Stomach (tissue), 8 donors: ENCODE measurements at regions not wholly inside any gene's neighbourhood (a gene's known extent, or its start where the extent isn't known, plus 50 kb on each side); places are given as distances from the start of the nearest gene placed in this dataset.

ENCODE experiments used
- DNase-seq, 2 donors: peaks; one replicate each; pipeline versions ENCODE4 v3.0.0 to v3.0.0-alpha.2; 2013 to 2019
- H3K27ac ChIP-seq, 5 donors: fragments of 200-600 bp in 4 of 5; sonication (generic) in 4 of 5; one replicate each; pipeline ENCODE4 v1.5.1; 2013 to 2019; ENCODE audit warnings: mild to moderate bottlenecking in 1 of 5, moderate library complexity in 1 of 5
- H3K27me3 ChIP-seq, 3 donors: fragments of 200-600 bp; sonication (generic); one replicate each; pipeline ENCODE4 v1.5.1; 2017 to 2019; ENCODE audit warnings: mixed run types in 1 of 3
- H3K36me3 ChIP-seq, 4 donors: fragments of 200-600 bp; sonication (generic); 1 replicate in 3 of 4; 2 replicates in 1 of 4; pipeline ENCODE4 v1.5.1; 2016 to 2019
- H3K4me1 ChIP-seq, 4 donors: fragments of 200-600 bp; sonication (generic); one replicate each; pipeline ENCODE4 v1.5.1; 2016 to 2019
- H3K4me3 ChIP-seq, 4 donors: fragments of 200-600 bp; sonication (generic) in 3 of 4; one replicate each; pipeline ENCODE4 v1.5.1; 2016 to 2019; ENCODE audit warnings: mild to moderate bottlenecking in 1 of 4
- H3K9me3 ChIP-seq, 4 donors: fragments of 200-600 bp; sonication (generic); one replicate each; pipeline ENCODE4 v1.5.1; 2016 to 2019
- CTCF ChIP-seq, 7 experiments: fragments of 450-650 bp in 4 of 7; fragments of 200-600 bp in 3 of 7; sonication (generic) in 3 of 7; IDR thresholded peaks; one replicate each; pipeline ENCODE4 v1.5.1; 2016 to 2019; ENCODE audit warnings: antibody characterized with exemption in 7 of 7, control low read depth in 2 of 7, mild to moderate bottlenecking in 1 of 7
- EP300 ChIP-seq: sonication (generic); formaldehyde crosslinking; IDR thresholded peaks from one replicate; pipeline ENCODE4 v1.6.1; 2017; ENCODE audit warnings: antibody characterized with exemption
- POLR2A ChIP-seq, 4 donors: fragments of 450-650 bp; IDR thresholded peaks; one replicate each; pipeline ENCODE4 v1.6.1; 2016; ENCODE audit warnings: antibody characterized with exemption in 4 of 4, control low read depth in 2 of 4, mild to moderate bottlenecking in 1 of 4, moderate library complexity in 1 of 4
- POLR2AphosphoS5 ChIP-seq, 3 donors: sonication (generic); formaldehyde crosslinking; IDR thresholded peaks; one replicate each; pipeline ENCODE4 v1.6.1; 2016; ENCODE audit warnings: antibody characterized with exemption in 3 of 3
- WGBS, 5 donors: extraction: QIAGEN DNeasy Blood & Tissue Kit in 3 of 5; methylation state at CpG; one replicate each; pipeline versions ENCODE4 v1.1.5 to v1.1.7; 2013 to 2018; 5-methylcytosine and 5-hydroxymethylcytosine counted together
- intact Hi-C: fragments of 100-400 bp; cut with DNase I; formaldehyde crosslinking; loops from one replicate; pipeline ENCODE4 v1.15.1; 2023; ENCODE audit warnings: low total_unique reads
- donor health status: healthy with polysubstance abuse.
- donor health status: Bipolar disorder and iron deficiency.
- donor health status: healthy.

GRCh38 chr12:69105101-69105962, 134.0 kb upstream of the CPSF6 start:
- TF ChIP-seq EP300 (no peak), CTCF (IDR thresholded peaks at IDR 0.05) (no peak), POLR2AphosphoS5 (IDR thresholded peaks at IDR 0.05) (no peak), POLR2A (IDR thresholded peaks at IDR 0.05) (no peak)
- H3K27ac ChIP-seq: no peak overlapping the region
- 71 to 80% (median 79%) methylated on average over 3 of the region's 3 CpGs for WGBS, 5 donors

GRCh38 chr12:69106482-69107118, 132.8 kb upstream of the CPSF6 start:
- intact Hi-C loops: no loop called here
- no peak for TF ChIP-seq POLR2AphosphoS5 (IDR thresholded peaks at IDR 0.05)
- TF ChIP-seq EP300: no peak
- TF ChIP-seq POLR2A (IDR thresholded peaks at IDR 0.05): no peak
- no peak for TF ChIP-seq CTCF (IDR thresholded peaks at IDR 0.05)
- Histone ChIP-seq H3K9me3 (no peaks in the 10 kb centered on the region), H3K4me1 (peaks cover 0 to 17% (median 11%) of the 10 kb centered on the region in 4 donors), H3K4me3 (no peak overlapping the region), H3K27ac (no peak overlapping the region), H3K36me3 (no peaks in the 10 kb centered on the region), H3K27me3 (no peaks in the 10 kb centered on the region)
- 72 to 86% (median 79%) methylated on average over 2 of the region's 2 CpGs for WGBS, 5 donors
- no peak for DNase-seq

More at GRCh38 chr12:69105101-69105962, 134.0 kb upstream of the CPSF6 start:
- intact Hi-C loops: no loop called here
- Histone ChIP-seq H3K36me3 (no peaks in the 10 kb centered on the region), H3K4me1 (peaks cover 0 to 17% (median 11%) of the 10 kb centered on the region in 4 donors), H3K27me3 (no peaks in the 10 kb centered on the region), H3K4me3 (no peak overlapping the region), H3K9me3 (no peaks in the 10 kb centered on the region)
- DNase-seq: no peak

- intact Hi-C loops: no loop called here
- Histone ChIP-seq H3K9me3 (no peaks in the 10 kb centered on the region), H3K27me3 (no peaks in the 10 kb centered on the region), H3K27ac (peak overlapping the region in 1 of 5 donors; percentile 24), H3K4me3 (no peak overlapping the region), H3K4me1 (peaks cover 0 to 17% (median 11%) of the 10 kb centered on the region in 4 donors), H3K36me3 (no peaks in the 10 kb centered on the region)
- no peak for DNase-seq
- 45 to 85% (median 67%) methylated on average over 1 of the region's 1 CpG for WGBS, 5 donors
- TF ChIP-seq EP300: no peak
- no peak for TF ChIP-seq POLR2AphosphoS5 (IDR thresholded peaks at IDR 0.05)
- TF ChIP-seq CTCF (IDR thresholded peaks at IDR 0.05): no peak
- TF ChIP-seq POLR2A (IDR thresholded peaks at IDR 0.05): no peak
Measured at GRCh38 chr12:69107541-69107940, 131.8 kb upstream of the CPSF6 start.

DNA sequence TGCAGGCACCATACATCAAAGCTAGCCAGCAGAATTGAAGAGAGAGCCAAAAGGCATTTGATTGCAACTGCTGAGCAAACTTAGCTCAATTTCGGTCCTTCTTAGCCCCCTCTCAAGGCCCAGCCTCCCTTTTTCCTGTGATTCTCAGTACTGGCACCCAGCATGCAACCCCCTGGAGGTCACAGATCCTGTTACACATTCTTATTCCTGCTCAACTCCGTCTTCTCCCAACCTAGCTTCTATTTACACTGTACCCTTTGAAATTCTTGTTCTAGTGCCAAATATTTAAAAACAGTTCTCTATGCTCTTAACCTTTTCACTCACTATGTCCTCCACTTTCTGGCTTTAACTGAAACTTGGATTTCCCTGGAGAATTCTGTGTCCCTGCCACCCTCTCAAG, 131.3 kb upstream of the CPSF6 start:
- intact Hi-C loops: no loop called here
- WGBS, 5 donors: 7 to 25% (median 15%) methylated on average over 2 of the region's 2 CpGs
- TF ChIP-seq POLR2AphosphoS5 (IDR thresholded peaks at IDR 0.05): no peak
- TF ChIP-seq POLR2A (IDR thresholded peaks at IDR 0.05): no peak
- TF ChIP-seq EP300: no peak
- DNase-seq: peak in 1 of 2 donors; percentile 35
- H3K4me1 ChIP-seq: peaks cover 0 to 17% (median 11%) of the 10 kb centered on the region in 4 donors
- H3K36me3 ChIP-seq: no peaks in the 10 kb centered on the region
- H3K27ac ChIP-seq: peak overlapping the region in 2 of 5 donors; percentile 24 to 37
- H3K27me3 ChIP-seq: no peaks in the 10 kb centered on the region
- no peak overlapping the region for H3K4me3 ChIP-seq
- H3K9me3 ChIP-seq: no peaks in the 10 kb centered on the region
